ENCODE measurements at regions not wholly inside any gene's neighbourhood (a gene's known extent, or its start where the extent isn't known, plus 50 kb on each side); places are given as distances from the start of the nearest gene placed in this dataset.

- ChIA-PET POLR2A (no interaction called here), CTCF (interaction anchor here (0.7 kb wide), 1 partner anchor 108 kb away, joined by 3 read pairs; no protein-coding TSS in a partner anchor)
- intact Hi-C loops (cut with micrococcal nuclease): no loop called here
- H3K27me3 Mint-ChIP-seq (ENCODE audit: insufficient read depth, unreplicated experiment): peaks cover 54% of the 10 kb centered on the region
- H3K36me3 Mint-ChIP-seq (ENCODE audit: insufficient read depth, unreplicated experiment): no peaks in the 10 kb centered on the region
- no peak for TF ChIP-seq CTCF (IDR thresholded peaks at IDR 0.05; ENCODE audit: unreplicated experiment)
- no peak for DNase-seq (ENCODE audit: unreplicated experiment)
- no TSS peak for BruUV-seq (replicated peaks)
- H3K9me3 Mint-ChIP-seq (ENCODE audit: unreplicated experiment): peaks cover 15% of the 10 kb centered on the region
- H3K4me1 Mint-ChIP-seq (ENCODE audit: insufficient read depth, unreplicated experiment): no peaks in the 10 kb centered on the region
- no peak overlapping the region for H3K27ac Mint-ChIP-seq (ENCODE audit: low read depth, unreplicated experiment)
- H3K4me3 Mint-ChIP-seq (ENCODE audit: unreplicated experiment): no peak overlapping the region
Observed at GRCh38 chr13:59203855-59204254, 959.9 kb downstream of the DIAPH3 start.

DNA sequence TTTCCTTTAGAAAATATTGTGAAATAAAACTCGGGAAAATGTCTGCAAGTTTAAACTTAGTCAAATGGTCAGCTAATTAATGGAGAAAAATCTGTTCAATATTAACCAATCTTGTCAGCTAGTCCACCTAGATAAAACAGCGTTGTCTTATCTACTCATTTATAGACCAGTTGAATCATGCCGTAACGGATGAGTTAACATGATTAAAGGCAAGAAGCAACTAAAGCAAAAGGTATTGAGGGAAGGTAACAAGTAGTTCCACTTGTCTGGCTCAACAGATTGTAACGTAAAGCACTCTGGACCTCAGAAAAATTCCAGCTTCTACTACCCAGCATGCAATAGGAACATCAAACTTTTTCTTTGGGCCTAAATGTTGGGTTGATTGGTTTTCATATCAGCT, 958.2 kb downstream of the DIAPH3 start:
- Mint-ChIP-seq H3K9me3 (ENCODE audit: unreplicated experiment) (peaks cover 15% of the 10 kb centered on the region), H3K4me3 (ENCODE audit: unreplicated experiment) (no peak overlapping the region), H3K36me3 (ENCODE audit: insufficient read depth, unreplicated experiment) (no peaks in the 10 kb centered on the region), H3K4me1 (ENCODE audit: insufficient read depth, unreplicated experiment) (no peaks in the 10 kb centered on the region), H3K27ac (ENCODE audit: low read depth, unreplicated experiment) (no peak overlapping the region), H3K27me3 (ENCODE audit: insufficient read depth, unreplicated experiment) (peaks cover 60% of the 10 kb centered on the region)
- intact Hi-C loops (cut with micrococcal nuclease): no loop called here
- DNase-seq (ENCODE audit: unreplicated experiment): no peak
- ChIA-PET POLR2A (interaction anchor here (0.6 to 0.7 kb wide), 3 partner anchors 69 to 922 kb away, joined by 3 read pairs; no protein-coding TSS in a partner anchor), CTCF (no interaction called here)
- no TSS peak for BruUV-seq (replicated peaks)
- TF ChIP-seq CTCF (IDR thresholded peaks at IDR 0.05; ENCODE audit: unreplicated experiment): no peak

DNA sequence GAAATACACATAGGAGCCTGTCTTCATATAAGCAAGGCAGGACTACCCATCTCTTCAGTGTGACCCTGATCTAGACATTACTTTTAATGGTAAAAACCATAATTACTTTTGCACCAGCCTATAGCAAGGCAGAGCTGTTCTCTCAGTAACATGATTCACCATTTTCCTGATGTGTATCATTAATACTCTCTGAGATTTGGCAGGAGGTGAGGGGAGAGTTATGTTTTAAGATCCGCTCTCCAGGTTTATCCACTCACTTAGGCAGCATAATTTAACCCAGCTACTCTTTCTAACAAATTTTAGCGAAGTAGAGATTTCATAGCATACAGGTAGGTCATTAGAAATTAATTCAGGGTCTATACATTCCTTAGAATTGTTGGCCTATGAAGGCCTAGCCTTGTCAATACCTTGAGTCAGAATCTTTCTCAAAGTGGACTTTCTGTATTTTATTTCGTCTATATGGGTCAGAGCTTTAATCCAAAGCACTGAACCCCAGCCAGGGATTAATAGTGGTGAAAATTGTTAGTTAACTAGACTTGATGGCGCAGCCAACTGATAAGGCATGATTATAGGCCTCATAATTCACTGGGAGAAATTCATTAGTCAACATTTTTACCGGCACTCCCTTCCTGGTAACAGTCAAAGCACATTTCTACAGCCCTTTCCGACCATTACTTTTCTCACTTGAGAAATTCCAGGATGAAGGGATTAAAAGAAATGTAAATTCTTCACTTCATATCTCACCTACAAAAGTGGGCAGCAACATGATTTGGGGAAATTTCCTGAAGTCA, 955.1 kb downstream of the DIAPH3 start:
- intact Hi-C loops (cut with micrococcal nuclease): no loop called here
- H3K4me1 Mint-ChIP-seq (ENCODE audit: insufficient read depth, unreplicated experiment): no peaks in the 10 kb centered on the region
- BruUV-seq (replicated peaks): no TSS peak
- no peak overlapping the region for H3K4me3 Mint-ChIP-seq (ENCODE audit: unreplicated experiment)
- CTCF ChIA-PET: no interaction called here
- POLR2A ChIA-PET: no interaction called here
- H3K27ac Mint-ChIP-seq (ENCODE audit: low read depth, unreplicated experiment): no peak overlapping the region
- no peaks in the 10 kb centered on the region for H3K36me3 Mint-ChIP-seq (ENCODE audit: insufficient read depth, unreplicated experiment)
- peaks cover 10% of the 10 kb centered on the region for H3K9me3 Mint-ChIP-seq (ENCODE audit: unreplicated experiment)
- peaks cover 65% of the 10 kb centered on the region for H3K27me3 Mint-ChIP-seq (ENCODE audit: insufficient read depth, unreplicated experiment)
- TF ChIP-seq CTCF (IDR thresholded peaks at IDR 0.05; ENCODE audit: unreplicated experiment): no peak
- DNase-seq (ENCODE audit: unreplicated experiment): no peak

- H3K4me1 Mint-ChIP-seq (ENCODE audit: insufficient read depth, unreplicated experiment): no peaks in the 10 kb centered on the region
- no peak for TF ChIP-seq CTCF (IDR thresholded peaks at IDR 0.05; ENCODE audit: unreplicated experiment)
- POLR2A ChIA-PET: no interaction called here
Observed at GRCh38 chr13:59210543-59210942, 953.2 kb downstream of the DIAPH3 start.

More at GRCh38 chr13:59210543-59210942, 953.2 kb downstream of the DIAPH3 start:
- Mint-ChIP-seq H3K36me3 (ENCODE audit: insufficient read depth, unreplicated experiment) (no peaks in the 10 kb centered on the region), H3K27me3 (ENCODE audit: insufficient read depth, unreplicated experiment) (peaks cover 51% of the 10 kb centered on the region), H3K9me3 (ENCODE audit: unreplicated experiment) (no peaks in the 10 kb centered on the region), H3K27ac (ENCODE audit: low read depth, unreplicated experiment) (no peak overlapping the region), H3K4me3 (ENCODE audit: unreplicated experiment) (no peak overlapping the region)
- no TSS peak for BruUV-seq (replicated peaks)
- CTCF ChIA-PET: no interaction called here
- intact Hi-C loops (cut with micrococcal nuclease): no loop called here
- DNase-seq (ENCODE audit: unreplicated experiment): no peak
